SHP77 treated with DMSO at 0.1 percent for 48 hours (cell line): ENCODE measurements at regions not wholly inside any gene's neighbourhood (a gene's known extent, or its start where the extent isn't known, plus 50 kb on each side); places are given as distances from the start of the nearest gene placed in this dataset.
"Not testable (repeated sequence)": the region's sequence is repeated elsewhere in the genome, so short reads cannot be mapped to it uniquely, and the experiment has no call there.

Experiments used
- DNase-seq: peaks from one replicate; lab custom pipeline; 2025; lab: John Stamatoyannopoulos, UW

- DNase-seq, result no peak
Observed at GRCh38 chr1:177891809-177892208, 78.0 kb downstream of the SEC16B start.

DNA sequence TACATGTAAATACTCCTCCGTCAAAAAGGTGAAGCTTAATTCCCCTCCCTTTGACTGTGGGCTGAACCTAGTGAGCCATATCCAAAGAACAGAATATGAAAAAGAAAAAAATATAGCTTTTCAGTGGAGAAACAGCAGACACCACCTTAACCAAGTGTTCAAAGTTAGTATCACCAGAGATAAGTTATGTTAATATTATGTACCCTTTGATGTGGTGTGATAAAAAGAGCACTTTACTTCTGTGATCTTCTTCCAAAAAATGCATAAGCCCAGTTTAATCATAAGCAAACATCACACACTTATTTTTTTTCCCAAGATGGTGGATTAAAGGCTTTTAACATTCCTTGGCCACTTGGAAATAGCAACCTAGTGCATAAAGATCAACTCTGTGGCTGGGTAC is 79.4 kb downstream of the SEC16B start:
- DNase-seq, result no peak

- DNase-seq, result no peak
Observed at GRCh38 chr1:177884479-177885021, 85.3 kb downstream of the SEC16B start.

DNA sequence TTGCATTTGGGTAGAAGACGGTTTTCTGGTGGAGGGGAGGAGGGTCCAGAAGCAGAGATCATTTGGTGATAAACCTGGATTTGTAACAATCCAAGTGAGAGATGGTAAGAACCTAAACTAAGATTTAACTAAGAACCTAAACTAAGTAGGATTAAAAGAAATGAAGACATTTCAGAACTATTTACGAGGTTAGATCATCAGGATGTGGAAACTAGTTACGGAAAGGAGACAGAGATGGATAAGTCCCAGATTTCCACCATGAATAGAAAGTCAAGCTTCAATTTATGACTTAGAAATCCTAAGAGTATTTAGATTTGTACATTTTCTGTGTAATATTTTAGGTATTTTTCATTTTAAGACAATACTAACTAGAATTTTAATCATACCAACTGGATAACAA is 86.3 kb downstream of the SEC16B start:
- no peak for DNase-seq

DNA sequence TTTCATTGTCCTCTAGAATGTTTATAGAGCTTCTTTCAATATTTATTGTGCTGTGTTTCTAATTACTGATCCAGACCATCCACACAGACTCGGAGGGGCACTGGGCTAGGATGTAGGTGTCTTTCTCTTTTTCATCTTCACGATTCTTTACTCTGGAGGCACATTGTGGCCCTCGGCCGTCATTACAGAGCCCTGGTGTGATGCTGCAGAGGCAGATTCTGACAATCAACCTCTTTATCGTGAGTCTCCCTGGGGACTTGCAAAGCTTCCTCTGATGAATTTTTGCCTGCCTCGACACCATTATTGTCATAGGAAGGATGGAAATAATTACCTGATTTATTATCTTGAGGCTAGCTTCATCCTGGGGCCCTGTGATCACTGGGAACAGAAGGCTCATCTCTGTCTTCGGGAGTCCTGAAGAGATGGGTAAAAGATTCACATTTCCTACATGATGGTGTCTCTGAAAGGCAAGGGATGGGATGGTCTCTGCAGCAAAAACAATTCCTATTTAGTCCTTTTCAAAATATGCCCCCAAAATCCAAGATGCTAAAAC is 89.4 kb downstream of the SEC16B start:
- no peak for DNase-seq

- DNase-seq, result no peak
Observed at GRCh38 chr1:177877086-177877485, 92.8 kb downstream of the SEC16B start.

- peak; percentile 37 for DNase-seq
Observed at GRCh38 chr1:177873238-177873637, 96.6 kb downstream of the SEC16B start.

- DNase-seq, result peak; percentile 39
Observed at GRCh38 chr1:177872308-177872900, 97.5 kb downstream of the SEC16B start.

DNA sequence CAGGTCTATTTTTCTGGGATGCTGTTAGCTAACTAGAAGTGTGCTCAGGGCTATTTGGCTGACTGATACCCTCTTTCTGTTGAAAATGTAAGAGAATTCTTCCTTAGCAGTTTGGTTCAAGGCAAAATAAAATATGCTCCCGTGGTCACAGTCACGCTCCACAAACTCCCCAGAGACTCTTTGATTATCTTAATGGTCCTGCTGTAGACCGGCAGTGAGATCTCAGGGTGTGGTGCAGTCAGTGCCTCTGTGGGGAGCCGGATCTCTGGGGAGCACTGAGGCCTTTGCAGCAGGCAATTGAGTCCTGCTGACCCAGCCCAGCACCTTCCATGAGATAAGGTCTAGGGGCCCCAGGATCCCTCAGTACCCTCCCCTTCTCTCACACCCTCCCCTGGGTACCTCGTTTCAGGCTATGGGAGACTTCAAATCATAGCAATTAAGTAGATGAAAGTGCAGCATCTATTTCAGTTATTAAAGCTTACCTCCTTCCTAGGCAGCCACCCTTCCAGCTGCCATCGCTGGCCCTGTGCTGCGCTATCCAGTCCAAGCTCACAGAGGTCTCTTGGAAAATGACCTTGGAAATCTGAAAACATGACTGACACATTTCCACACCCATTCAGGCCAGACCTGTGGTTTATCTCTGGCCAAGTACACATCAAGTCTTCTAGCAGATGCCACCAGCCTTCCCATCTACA is 98.1 kb downstream of the SEC16B start:
- no peak for DNase-seq

- no peak for DNase-seq
Observed at GRCh38 chr1:177869586-177869985, 100.3 kb downstream of the SEC16B start.

DNA sequence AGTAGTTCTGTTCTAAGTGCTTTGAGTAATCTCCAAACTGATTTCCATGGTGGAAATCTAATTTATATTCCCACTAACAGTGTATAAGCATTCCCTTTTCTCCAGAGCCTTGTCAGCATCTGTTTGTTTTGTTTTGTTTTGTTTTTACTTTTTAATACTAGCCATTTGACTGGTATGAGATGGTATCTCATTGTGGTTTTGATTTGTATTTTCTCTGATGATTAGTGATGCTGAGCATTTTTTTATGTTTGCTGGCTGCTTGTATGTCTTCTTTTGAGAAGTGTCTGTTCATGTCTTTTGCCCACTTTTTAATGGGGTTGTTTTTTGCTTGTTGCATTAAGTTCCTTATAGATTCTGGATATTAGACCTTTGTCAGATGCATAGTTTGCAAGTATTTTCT is 100.8 kb downstream of the SEC16B start:
- not testable (repeated sequence) for DNase-seq

GRCh38 chr1:177865807-177866206 is 104.1 kb downstream of the SEC16B start:
- no peak for DNase-seq

DNA sequence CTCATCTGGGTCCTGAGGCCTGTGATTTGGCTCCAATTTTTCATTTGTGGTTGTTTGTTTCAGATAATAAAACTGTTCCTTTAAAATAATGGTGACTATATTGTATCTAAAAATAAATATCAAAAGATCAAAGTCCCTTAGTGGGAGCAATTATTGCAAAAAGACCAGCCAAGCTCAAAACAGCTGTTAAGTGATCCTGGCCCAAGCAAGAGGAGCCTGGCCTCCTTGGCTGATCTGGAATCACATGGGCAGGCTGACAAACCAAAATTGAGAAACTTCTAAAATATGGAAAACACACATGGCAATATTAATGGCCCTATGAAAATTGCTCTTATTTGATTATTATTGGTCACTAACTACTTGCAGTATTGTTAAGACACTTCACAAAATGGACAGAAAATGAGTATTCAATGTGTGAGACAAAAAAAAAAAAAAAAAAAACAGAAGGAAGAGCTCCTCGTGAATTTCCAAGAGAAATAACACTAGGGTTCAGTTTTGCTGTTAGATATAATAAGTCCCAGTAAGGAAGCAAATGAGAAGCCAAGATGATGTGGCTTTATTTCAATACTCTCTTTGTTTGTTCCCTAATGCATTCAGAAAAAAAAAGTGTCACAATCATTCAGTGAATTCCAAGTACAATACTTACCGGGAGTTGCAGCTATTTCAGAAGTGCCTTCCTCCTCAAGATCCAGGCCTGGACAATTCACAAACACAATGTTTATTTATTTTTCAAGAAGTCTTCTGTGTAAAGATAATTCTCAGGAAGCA is 105.1 kb downstream of the SEC16B start:
- no peak for DNase-seq

- DNase-seq, result no peak
Observed at GRCh38 chr1:177863796-177864195, 106.1 kb downstream of the SEC16B start.

- no peak for DNase-seq
Observed at GRCh38 chr1:177862916-177863315, 106.9 kb downstream of the SEC16B start.

DNA sequence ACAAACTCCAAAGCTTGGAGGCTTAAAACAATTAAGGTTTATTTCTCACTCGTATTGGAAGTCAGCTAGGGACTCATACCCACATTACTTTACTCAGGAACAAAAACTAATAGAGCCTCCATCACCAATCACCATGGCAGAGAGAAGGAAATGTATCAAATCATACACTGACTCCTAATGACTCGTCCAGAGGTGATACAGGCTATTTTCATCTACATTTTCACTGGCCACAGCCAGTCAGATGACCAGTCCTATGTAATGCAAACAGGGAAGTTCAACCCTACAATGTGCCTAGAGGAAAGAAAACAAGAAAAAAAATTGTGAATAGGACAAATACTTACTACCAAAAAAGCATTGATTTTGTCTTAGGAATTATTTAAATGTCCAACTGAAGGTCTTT is 110.3 kb downstream of the SEC16B start:
- DNase-seq, result no peak

GRCh38 chr1:177858332-177858821 is 111.5 kb downstream of the SEC16B start:
- peak; percentile 63 for DNase-seq

DNA sequence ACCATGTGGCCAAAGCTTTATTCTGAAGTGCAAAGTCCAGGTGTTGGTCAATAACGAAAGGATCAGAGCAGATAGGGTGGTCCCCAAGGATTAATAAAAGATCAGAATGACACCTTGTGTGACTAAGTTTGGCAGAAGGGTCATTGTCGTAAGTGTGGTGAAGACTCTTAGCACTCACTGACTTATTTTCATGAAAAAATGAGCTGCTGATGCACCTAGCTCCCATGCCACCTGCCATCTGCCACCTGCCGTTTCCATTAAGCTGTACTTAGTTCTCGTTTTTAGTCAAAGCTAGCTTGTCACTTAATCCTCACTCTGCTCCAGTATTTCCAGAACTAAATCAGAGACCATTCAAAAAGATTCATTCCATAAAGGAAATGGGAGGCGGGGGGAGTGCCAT is 112.6 kb downstream of the SEC16B start:
- no peak for DNase-seq

GRCh38 chr1:177854951-177855350 is 114.9 kb downstream of the SEC16B start:
- no peak for DNase-seq

DNA sequence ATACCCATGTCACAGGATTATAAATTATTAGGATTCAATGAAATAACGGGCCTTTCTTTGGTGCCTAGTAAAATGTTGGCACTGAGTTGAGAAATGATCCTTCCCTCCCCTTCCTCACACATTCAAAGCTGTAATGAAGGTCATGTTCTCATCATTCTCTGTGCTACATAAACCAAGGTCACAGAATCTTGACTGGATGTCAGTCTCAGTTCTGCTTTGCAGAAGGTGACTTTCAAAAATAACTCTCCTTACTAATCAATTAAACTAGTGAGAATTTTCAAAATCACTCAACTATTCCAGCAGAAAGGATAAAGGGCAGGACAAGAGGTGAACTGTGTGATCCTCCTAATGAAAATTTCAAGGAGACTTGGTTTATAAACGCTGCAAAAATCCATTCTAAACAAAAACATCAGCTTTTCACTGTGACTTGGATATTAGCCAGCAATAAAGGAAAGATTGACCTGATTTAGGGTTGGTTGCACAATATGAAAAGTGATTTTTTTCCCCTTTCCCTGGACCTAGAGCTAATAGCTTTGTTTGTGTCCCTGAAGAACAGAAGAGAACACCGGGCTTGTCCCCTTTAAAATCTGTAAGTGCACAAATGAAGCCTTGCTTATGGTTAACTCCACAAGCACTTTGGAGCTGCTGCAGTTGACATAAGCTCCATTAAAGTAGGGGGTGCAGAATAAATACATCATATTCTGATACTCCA is 120.1 kb downstream of the SEC16B start:
- no peak for DNase-seq

- DNase-seq, result no peak
Observed at GRCh38 chr1:177849130-177849529, 120.7 kb downstream of the SEC16B start.

DNA sequence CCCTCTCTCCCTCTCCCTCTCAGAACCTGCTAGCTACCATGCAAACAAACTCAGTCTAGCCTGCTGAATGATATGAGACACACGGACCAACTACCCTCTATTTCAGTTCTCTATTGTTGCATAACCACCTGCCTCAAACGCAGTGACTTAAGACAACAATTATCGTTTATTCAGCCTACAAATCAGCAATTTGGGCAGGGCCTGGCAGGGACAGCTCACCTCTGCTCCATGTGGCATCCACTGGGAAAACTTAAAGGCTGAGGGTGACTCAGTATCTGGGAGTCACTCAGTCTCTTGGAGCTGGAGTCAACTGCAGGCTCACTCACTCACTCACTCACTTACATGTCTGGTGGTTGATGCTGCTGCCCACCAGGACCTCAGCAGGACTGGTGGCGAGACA is 121.3 kb downstream of the SEC16B start:
- DNase-seq, result no peak
